ENCODE measurements at regions not wholly inside any gene's neighbourhood (a gene's known extent, or its start where the extent isn't known, plus 50 kb on each side); places are given as distances from the start of the nearest gene placed in this dataset.

- no peak for FAIRE-seq
- DNase-seq (ENCODE audit: extremely low spot score, insufficient read length, low read depth), result no peak
Measured at GRCh38 chr6:14353281-14353680, 235.7 kb downstream of the CD83 start.

- FAIRE-seq (no peak), DNase-seq (ENCODE audit: extremely low spot score, insufficient read length, low read depth) (no peak)
Measured at GRCh38 chr6:14353798-14354197, 236.2 kb downstream of the CD83 start.

- no peak for DNase-seq (ENCODE audit: extremely low spot score, insufficient read length, low read depth)
- FAIRE-seq, result no peak
Measured at GRCh38 chr6:14354919-14355572, 237.5 kb downstream of the CD83 start.

GRCh38 chr6:14359438-14359837 is 241.9 kb downstream of the CD83 start:
- DNase-seq (ENCODE audit: extremely low spot score, insufficient read length, low read depth) (no peak), FAIRE-seq (no peak)

GRCh38 chr6:14360565-14360964 is 243.0 kb downstream of the CD83 start:
- DNase-seq (ENCODE audit: extremely low spot score, insufficient read length, low read depth), result no peak
- no peak for FAIRE-seq

GRCh38 chr6:14361297-14361696 is 243.7 kb downstream of the CD83 start:
- FAIRE-seq (no peak), DNase-seq (ENCODE audit: extremely low spot score, insufficient read length, low read depth) (no peak)

- DNase-seq (ENCODE audit: extremely low spot score, insufficient read length, low read depth), result no peak
- FAIRE-seq, result no peak
Measured at GRCh38 chr6:14361956-14362587, 244.5 kb downstream of the CD83 start.

GRCh38 chr6:14364370-14364769 is 246.8 kb downstream of the CD83 start:
- no peak for DNase-seq (ENCODE audit: extremely low spot score, insufficient read length, low read depth)
- no peak for FAIRE-seq

GRCh38 chr6:14365393-14365792 is 247.8 kb downstream of the CD83 start:
- FAIRE-seq (no peak), DNase-seq (ENCODE audit: extremely low spot score, insufficient read length, low read depth) (no peak)

GRCh38 chr6:14366315-14366714 is 248.7 kb downstream of the CD83 start:
- DNase-seq (ENCODE audit: extremely low spot score, insufficient read length, low read depth), result no peak
- no peak for FAIRE-seq

- no peak for FAIRE-seq
- no peak for DNase-seq (ENCODE audit: extremely low spot score, insufficient read length, low read depth)
Measured at GRCh38 chr6:14366872-14367271, 249.3 kb downstream of the CD83 start.

- FAIRE-seq (no peak), DNase-seq (ENCODE audit: extremely low spot score, insufficient read length, low read depth) (no peak)
Measured at GRCh38 chr6:14367296-14367695, 249.7 kb downstream of the CD83 start.

GRCh38 chr6:14369717-14370116 is 252.1 kb downstream of the CD83 start:
- DNase-seq (ENCODE audit: extremely low spot score, insufficient read length, low read depth) (no peak), FAIRE-seq (no peak)

GRCh38 chr6:14371530-14371929 is 254.0 kb downstream of the CD83 start:
- FAIRE-seq, result no peak

GRCh38 chr6:14372734-14373489 is 255.3 kb downstream of the CD83 start:
- FAIRE-seq (peak; percentile 64), DNase-seq (ENCODE audit: extremely low spot score, insufficient read length, low read depth) (no peak)

More at GRCh38 chr6:14371530-14371929, 254.0 kb downstream of the CD83 start:
- no peak for DNase-seq (ENCODE audit: extremely low spot score, insufficient read length, low read depth)

GRCh38 chr6:14373648-14374437 is 256.3 kb downstream of the CD83 start:
- DNase-seq (ENCODE audit: extremely low spot score, insufficient read length, low read depth), result no peak
- no peak for FAIRE-seq

- no peak for DNase-seq (ENCODE audit: extremely low spot score, insufficient read length, low read depth)
- FAIRE-seq, result no peak
Measured at GRCh38 chr6:14375930-14376329, 258.4 kb downstream of the CD83 start.

- DNase-seq (ENCODE audit: extremely low spot score, insufficient read length, low read depth) (no peak), FAIRE-seq (no peak)
Measured at GRCh38 chr6:14379568-14379967, 262.0 kb downstream of the CD83 start.

GRCh38 chr6:14380086-14380820 is 262.7 kb downstream of the CD83 start:
- no peak for DNase-seq (ENCODE audit: extremely low spot score, insufficient read length, low read depth)
- FAIRE-seq, result no peak

Measured in GM18507 (cell line).